ENCODE measurements at regions not wholly inside any gene's neighbourhood (a gene's known extent, or its start where the extent isn't known, plus 50 kb on each side); places are given as distances from the start of the nearest gene placed in this dataset.

GRCh38 chr17:53891726-53892125 lies 69.0 kb downstream of the KIF2B start:
- Histone ChIP-seq H3K9me3 (no peaks in the 10 kb centered on the region), H3K36me3 (no peaks in the 10 kb centered on the region), H3K4me1 (no peaks in the 10 kb centered on the region), H3K4me3 (ENCODE audit: low read depth, low read length) (no peak overlapping the region), H3K27me3 (no peaks in the 10 kb centered on the region)
- no peak for DNase-seq
- no peak for TF ChIP-seq CTCF (IDR thresholded peaks at IDR 0.05; ENCODE audit: low read depth, low read length)

GRCh38 chr17:53892222-53892621 lies 69.5 kb downstream of the KIF2B start:
- Histone ChIP-seq H3K4me1 (no peaks in the 10 kb centered on the region), H3K4me3 (ENCODE audit: low read depth, low read length) (no peak overlapping the region), H3K9me3 (no peaks in the 10 kb centered on the region), H3K36me3 (no peaks in the 10 kb centered on the region), H3K27me3 (no peaks in the 10 kb centered on the region)
- no peak for TF ChIP-seq CTCF (IDR thresholded peaks at IDR 0.05; ENCODE audit: low read depth, low read length)
- no peak for DNase-seq

GRCh38 chr17:53894591-53894990 lies 71.9 kb downstream of the KIF2B start:
- no peaks in the 10 kb centered on the region for H3K9me3 ChIP-seq

GRCh38 chr17:53896047-53896446 lies 73.3 kb downstream of the KIF2B start:
- DNase-seq: no peak
- no peaks in the 10 kb centered on the region for H3K9me3 ChIP-seq
- TF ChIP-seq CTCF (IDR thresholded peaks at IDR 0.05; ENCODE audit: low read depth, low read length): no peak

More at GRCh38 chr17:53894591-53894990, 71.9 kb downstream of the KIF2B start:
- H3K27me3 ChIP-seq: no peaks in the 10 kb centered on the region
- no peak for TF ChIP-seq CTCF (IDR thresholded peaks at IDR 0.05; ENCODE audit: low read depth, low read length)
- no peak overlapping the region for H3K4me3 ChIP-seq (ENCODE audit: low read depth, low read length)
- H3K4me1 ChIP-seq: no peaks in the 10 kb centered on the region
- DNase-seq: no peak
- no peaks in the 10 kb centered on the region for H3K36me3 ChIP-seq

GRCh38 chr17:53900951-53901350 lies 78.2 kb downstream of the KIF2B start:
- H3K4me1 ChIP-seq: no peaks in the 10 kb centered on the region
- H3K4me3 ChIP-seq (ENCODE audit: low read depth, low read length): no peak overlapping the region
- H3K36me3 ChIP-seq: no peaks in the 10 kb centered on the region
- H3K27me3 ChIP-seq: no peaks in the 10 kb centered on the region
- H3K9me3 ChIP-seq: no peaks in the 10 kb centered on the region
- peak; percentile 49 for DNase-seq
- TF ChIP-seq CTCF (IDR thresholded peaks at IDR 0.05; ENCODE audit: low read depth, low read length): no peak

More at GRCh38 chr17:53896047-53896446, 73.3 kb downstream of the KIF2B start:
- Histone ChIP-seq H3K4me3 (ENCODE audit: low read depth, low read length) (no peak overlapping the region), H3K4me1 (no peaks in the 10 kb centered on the region), H3K27me3 (no peaks in the 10 kb centered on the region), H3K36me3 (no peaks in the 10 kb centered on the region)

GRCh38 chr17:53907435-53907834 lies 84.7 kb downstream of the KIF2B start:
- Histone ChIP-seq H3K27me3 (no peaks in the 10 kb centered on the region), H3K36me3 (no peaks in the 10 kb centered on the region), H3K4me1 (no peaks in the 10 kb centered on the region), H3K9me3 (no peaks in the 10 kb centered on the region), H3K4me3 (ENCODE audit: low read depth, low read length) (no peak overlapping the region)
- TF ChIP-seq CTCF (IDR thresholded peaks at IDR 0.05; ENCODE audit: low read depth, low read length): no peak
- no peak for DNase-seq
